Trophoblast cell (in vitro differentiated cells and primary cell): ENCODE measurements at regions not wholly inside any gene's neighbourhood (a gene's known extent, or its start where the extent isn't known, plus 50 kb on each side); places are given as distances from the start of the nearest gene placed in this dataset.

ENCODE experiments used
- DNase-seq, 2 donors: peaks; one replicate each; pipeline ENCODE4 v3.0.0-alpha.2; 2016
- H2AFZ ChIP-seq: 2 replicates; pipeline ENCODE4 v1.6.1; 2013; ENCODE audit warnings: low read length, moderate library complexity, mild to moderate bottlenecking; ENCODE audit not compliant: insufficient read depth, poor library complexity
- H2AK5ac ChIP-seq: 2 replicates; pipeline ENCODE4 v1.6.1; 2013; ENCODE audit warnings: mild to moderate bottlenecking, low read length
- H2BK120ac ChIP-seq: 2 replicates; pipeline ENCODE4 v1.6.1; 2013; ENCODE audit warnings: low read length, mild to moderate bottlenecking, moderate library complexity; ENCODE audit not compliant: insufficient read depth, poor library complexity
- H2BK12ac ChIP-seq: 2 replicates; pipeline ENCODE4 v1.6.1; 2013; ENCODE audit warnings: mild to moderate bottlenecking, low read length, moderate library complexity
- H2BK5ac ChIP-seq: 2 replicates; pipeline ENCODE4 v1.6.1; 2013; ENCODE audit warnings: low read length, low read depth, moderate library complexity, mild to moderate bottlenecking; ENCODE audit not compliant: poor library complexity
- H3K14ac ChIP-seq: 2 replicates; pipeline ENCODE4 v1.6.1; 2013; ENCODE audit warnings: mild to moderate bottlenecking, low read length
- H3K18ac ChIP-seq: 2 replicates; pipeline ENCODE4 v1.6.1; 2013; ENCODE audit warnings: mild to moderate bottlenecking, low read length
- H3K23ac ChIP-seq: 2 replicates; pipeline ENCODE4 v1.6.1; 2013; ENCODE audit warnings: low read length
- H3K27ac ChIP-seq: 2 replicates; pipeline ENCODE4 v1.5.1; 2013; ENCODE audit warnings: low read depth, mild to moderate bottlenecking, inconsistent platforms, low read length, moderate library complexity
- H3K27me3 ChIP-seq: 2 replicates; pipeline ENCODE4 v1.6.1; 2013; ENCODE audit warnings: inconsistent platforms, mild to moderate bottlenecking, low read length, moderate library complexity; ENCODE audit not compliant: insufficient read depth
- H3K36me3 ChIP-seq, 2 experiments: 1 replicate in 1 of 2; 2 replicates in 1 of 2; pipeline ENCODE4 v1.6.1; 2013; ENCODE audit warnings: low read length in 2 of 2, mild to moderate bottlenecking in 2 of 2, moderate library complexity in 1 of 2; ENCODE audit not compliant: insufficient read depth in 2 of 2, control insufficient read depth in 1 of 2
- H3K4ac ChIP-seq: 2 replicates; pipeline ENCODE4 v1.6.1; 2013; ENCODE audit warnings: low read depth, mild to moderate bottlenecking, low read length, moderate library complexity
- H3K4me1 ChIP-seq, 2 experiments: 1 replicate in 1 of 2; 2 replicates in 1 of 2; pipeline ENCODE4 v1.6.1; 2013; ENCODE audit warnings: low read length in 2 of 2, mild to moderate bottlenecking in 2 of 2, moderate library complexity in 1 of 2; ENCODE audit not compliant: insufficient read depth in 2 of 2, control insufficient read depth in 1 of 2
- H3K4me2 ChIP-seq: 2 replicates; pipeline ENCODE4 v1.6.1; 2013; ENCODE audit warnings: inconsistent platforms, mild to moderate bottlenecking, low read length, moderate library complexity
- H3K4me3 ChIP-seq: 2 replicates; pipeline ENCODE4 v1.5.1; 2013; ENCODE audit warnings: mild to moderate bottlenecking, low read depth, low read length, inconsistent platforms
- H3K79me1 ChIP-seq: one replicate; pipeline ENCODE4 v1.6.1; 2013; ENCODE audit warnings: low read length
- H3K79me2 ChIP-seq: 2 replicates; pipeline ENCODE4 v1.6.1; 2013; ENCODE audit warnings: low read length, mild to moderate bottlenecking; ENCODE audit not compliant: control insufficient read depth, insufficient read depth, poor library complexity
- H3K9ac ChIP-seq: 2 replicates; pipeline ENCODE4 v1.6.1; 2013; ENCODE audit warnings: mild to moderate bottlenecking, low read length
- H3K9me3 ChIP-seq: 2 replicates; pipeline ENCODE4 v1.6.1; 2013; ENCODE audit warnings: low read depth, mild to moderate bottlenecking, control low read depth, inconsistent platforms, low read length; ENCODE audit not compliant: insufficient read depth
- H4K12ac ChIP-seq: 2 replicates; pipeline ENCODE4 v1.6.1; 2013; ENCODE audit warnings: low read depth, mild to moderate bottlenecking, low read length, moderate library complexity
- H4K8ac ChIP-seq: 2 replicates; pipeline ENCODE4 v1.6.1; 2013; ENCODE audit warnings: low read depth, mild to moderate bottlenecking, low read length, moderate library complexity
- H4K91ac ChIP-seq: one replicate; pipeline ENCODE4 v1.6.1; 2013; ENCODE audit warnings: low read depth, mild to moderate bottlenecking, low read length, moderate library complexity
- WGBS: extraction: QIAGEN DNeasy Blood & Tissue Kit; methylation state at CpG from one replicate; pipeline ENCODE4 v1.1.7; 2013; ENCODE audit warnings: missing lambda C conversion rate; ENCODE audit not compliant: insufficient read length, insufficient coverage; ENCODE audit errors: extremely low coverage; 5-methylcytosine and 5-hydroxymethylcytosine counted together

DNA sequence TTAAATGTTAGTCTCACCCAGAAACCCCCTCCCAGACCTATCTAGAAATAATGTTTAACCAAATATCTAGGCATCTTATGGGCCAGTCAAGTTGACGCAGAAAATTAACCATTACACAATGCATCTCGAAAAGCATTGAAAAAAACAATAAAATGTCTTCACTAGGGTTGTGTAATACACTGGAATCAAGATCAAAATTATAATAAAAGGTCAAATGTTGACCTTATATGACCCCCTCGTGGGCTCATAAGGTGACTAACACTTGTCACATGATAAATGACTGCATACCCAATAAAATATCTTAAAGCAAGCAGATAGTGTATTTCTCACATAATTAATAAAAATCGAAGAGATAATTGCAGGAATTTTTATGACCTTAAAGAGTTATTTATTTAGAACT lies 447.9 kb upstream of the DSEL start:
- no peak overlapping the region for H3K23ac ChIP-seq
- no CpG with 5 or more reads among the region's 4 CpGs for WGBS
- no peaks in the 10 kb centered on the region for H3K4me1 ChIP-seq
- H4K8ac ChIP-seq = no peak overlapping the region
- no peak overlapping the region for H4K12ac ChIP-seq
- H3K4me3 ChIP-seq = no peak overlapping the region
- no peak overlapping the region for H4K91ac ChIP-seq
- H3K27me3 ChIP-seq = no peaks in the 10 kb centered on the region
- no peak overlapping the region for H2BK5ac ChIP-seq
- no peak overlapping the region for H2BK12ac ChIP-seq
- H3K79me1 ChIP-seq = no peaks in the 10 kb centered on the region
- no peak overlapping the region for H3K18ac ChIP-seq
- H3K9ac ChIP-seq = no peak overlapping the region
- no peak overlapping the region for H3K27ac ChIP-seq
- H3K36me3 ChIP-seq = no peaks in the 10 kb centered on the region
- no peak overlapping the region for H3K4me2 ChIP-seq
- DNase-seq = no peak
- H2BK120ac ChIP-seq = no peak overlapping the region
- no peak overlapping the region for H2AFZ ChIP-seq
- no peak overlapping the region for H3K14ac ChIP-seq
- H3K9me3 ChIP-seq = no peaks in the 10 kb centered on the region
- no peak overlapping the region for H3K4ac ChIP-seq
- H3K79me2 ChIP-seq = no peaks in the 10 kb centered on the region
- no peak overlapping the region for H2AK5ac ChIP-seq

DNA sequence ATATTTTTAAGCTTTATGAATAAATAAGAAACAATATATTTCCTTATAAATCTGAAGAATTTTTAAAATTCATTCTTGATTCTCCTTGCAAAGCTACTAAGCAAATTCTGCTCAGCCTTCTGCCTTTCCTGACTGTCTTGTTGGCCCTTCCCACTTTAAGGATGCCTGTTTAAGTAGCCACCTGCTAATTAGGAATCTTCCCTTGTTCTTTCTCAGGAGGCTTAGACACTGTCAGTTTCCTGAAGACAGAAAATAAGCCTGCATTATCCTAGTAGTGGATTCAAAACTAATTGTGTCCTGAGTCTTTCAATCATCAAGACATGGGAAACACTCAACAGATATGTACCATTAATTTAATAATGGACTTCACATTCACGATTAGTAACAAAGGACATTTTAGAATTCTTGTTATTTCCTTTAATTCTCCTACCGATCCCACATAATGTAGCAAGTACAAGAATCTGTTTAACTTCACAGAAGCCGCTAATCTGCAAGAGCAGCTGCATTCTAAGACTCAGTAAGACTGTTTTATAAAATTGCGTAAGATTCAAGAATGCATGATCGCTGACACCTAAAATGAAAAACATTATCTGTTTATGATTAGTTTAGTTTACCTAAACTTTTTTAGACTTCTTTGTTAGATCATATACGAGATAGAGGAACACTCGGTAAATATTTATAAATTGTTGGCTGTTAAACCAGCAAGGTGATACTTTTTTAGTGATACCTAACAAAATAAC lies 445.4 kb upstream of the DSEL start:
- H3K27ac ChIP-seq = no peak overlapping the region
- no peak overlapping the region for H3K18ac ChIP-seq
- no peak overlapping the region for H3K23ac ChIP-seq
- H4K12ac ChIP-seq = no peak overlapping the region
- no peak overlapping the region for H3K4me2 ChIP-seq
- H2BK5ac ChIP-seq = no peak overlapping the region
- H4K8ac ChIP-seq = no peak overlapping the region
- H3K79me1 ChIP-seq = no peaks in the 10 kb centered on the region
- no CpG with 5 or more reads among the region's 7 CpGs for WGBS
- no peaks in the 10 kb centered on the region for H3K27me3 ChIP-seq
- no peak overlapping the region for H2AK5ac ChIP-seq
- DNase-seq = no peak
- no peaks in the 10 kb centered on the region for H3K4me1 ChIP-seq
- no peak overlapping the region for H3K4ac ChIP-seq
- H3K9me3 ChIP-seq = no peaks in the 10 kb centered on the region
- no peak overlapping the region for H2BK120ac ChIP-seq
- no peak overlapping the region for H2AFZ ChIP-seq
- H4K91ac ChIP-seq = no peak overlapping the region
- H3K79me2 ChIP-seq = no peaks in the 10 kb centered on the region
- no peak overlapping the region for H3K14ac ChIP-seq
- no peak overlapping the region for H3K4me3 ChIP-seq
- no peak overlapping the region for H2BK12ac ChIP-seq
- no peaks in the 10 kb centered on the region for H3K36me3 ChIP-seq
- H3K9ac ChIP-seq = no peak overlapping the region

- Histone ChIP-seq H3K9me3 (no peaks in the 10 kb centered on the region), H3K27me3 (no peaks in the 10 kb centered on the region), H3K14ac (no peak overlapping the region), H2BK5ac (no peak overlapping the region), H2AFZ (no peak overlapping the region), H3K4me2 (no peak overlapping the region), H2BK12ac (no peak overlapping the region), H3K4me3 (no peak overlapping the region), H3K18ac (no peak overlapping the region), H3K23ac (no peak overlapping the region), H3K36me3 (no peaks in the 10 kb centered on the region), H3K79me2 (no peaks in the 10 kb centered on the region), H3K4me1 (no peaks in the 10 kb centered on the region), H4K8ac (no peak overlapping the region), H3K27ac (no peak overlapping the region), H3K79me1 (no peaks in the 10 kb centered on the region), H2AK5ac (no peak overlapping the region), H4K91ac (no peak overlapping the region), H4K12ac (no peak overlapping the region), H3K4ac (no peak overlapping the region), H3K9ac (no peak overlapping the region), H2BK120ac (no peak overlapping the region)
- no peak for DNase-seq
- WGBS = no CpG with 5 or more reads among the region's 2 CpGs
Measured at GRCh38 chr18:67957684-67958083, 441.2 kb upstream of the DSEL start.

GRCh38 chr18:67954594-67954993 lies 438.1 kb upstream of the DSEL start:
- no peak overlapping the region for H3K27ac ChIP-seq
- no peak overlapping the region for H3K4ac ChIP-seq
- no peak overlapping the region for H4K91ac ChIP-seq
- no peaks in the 10 kb centered on the region for H3K79me2 ChIP-seq
- WGBS = no CpG with 5 or more reads among the region's 3 CpGs
- H3K9ac ChIP-seq = no peak overlapping the region
- no peaks in the 10 kb centered on the region for H3K4me1 ChIP-seq
- H3K27me3 ChIP-seq = no peaks in the 10 kb centered on the region
- no peak for DNase-seq
- H4K8ac ChIP-seq = no peak overlapping the region
- H3K9me3 ChIP-seq = no peaks in the 10 kb centered on the region
- no peak overlapping the region for H3K14ac ChIP-seq
- H3K36me3 ChIP-seq = no peaks in the 10 kb centered on the region
- H3K23ac ChIP-seq = no peak overlapping the region
- no peak overlapping the region for H3K18ac ChIP-seq
- H3K4me3 ChIP-seq = no peak overlapping the region
- H3K79me1 ChIP-seq = no peaks in the 10 kb centered on the region
- H2AFZ ChIP-seq = no peak overlapping the region
- no peak overlapping the region for H4K12ac ChIP-seq
- H2BK5ac ChIP-seq = no peak overlapping the region
- H2AK5ac ChIP-seq = no peak overlapping the region
- no peak overlapping the region for H3K4me2 ChIP-seq
- H2BK12ac ChIP-seq = no peak overlapping the region
- no peak overlapping the region for H2BK120ac ChIP-seq
